Uterus (tissue), 3 donors: ENCODE measurements at regions not wholly inside any gene's neighbourhood (a gene's known extent, or its start where the extent isn't known, plus 50 kb on each side); places are given as distances from the start of the nearest gene placed in this dataset.

Source experiments
- DNase-seq, 2 donors: peaks; one replicate each; pipeline ENCODE4 v3.0.0-alpha.2; 2019 to 2020
- H3K27ac ChIP-seq, 2 donors: fragments of 200-600 bp; sonication (generic); 1 replicate in 1 of 2; 2 replicates in 1 of 2; pipeline ENCODE4 v1.5.1; 2016 to 2018
- H3K27me3 ChIP-seq, 2 donors: fragments of 200-600 bp; sonication (generic); one replicate each; pipeline ENCODE4 v1.5.1; 2018 to 2019; ENCODE audit warnings: control low read depth in 1 of 2
- H3K36me3 ChIP-seq, 2 donors: fragments of 200-600 bp; sonication (generic); one replicate each; pipeline ENCODE4 v1.5.1; 2019; ENCODE audit warnings: control low read depth in 1 of 2
- H3K4me1 ChIP-seq, 2 donors: fragments of 200-600 bp; sonication (generic); one replicate each; pipeline ENCODE4 v1.5.1; 2018 to 2019; ENCODE audit warnings: control low read depth in 1 of 2
- H3K4me3 ChIP-seq, 2 donors: fragments of 200-600 bp; sonication (generic); 1 replicate in 1 of 2; 2 replicates in 1 of 2; pipeline ENCODE4 v1.5.1; 2018 to 2019; ENCODE audit warnings: mild to moderate bottlenecking in 1 of 2
- H3K9me3 ChIP-seq, 2 donors: fragments of 200-600 bp; sonication (generic); one replicate each; pipeline ENCODE4 v1.5.1; 2019; ENCODE audit warnings: control low read depth in 1 of 2
- POLR2A ChIP-seq, 2 donors: fragments of 450-650 bp; IDR thresholded peaks; one replicate each; pipeline ENCODE4 v1.6.1; 2016; ENCODE audit warnings: antibody characterized with exemption in 2 of 2, mild to moderate bottlenecking in 1 of 2, moderate library complexity in 1 of 2
- intact Hi-C: fragments of 100-400 bp; cut with DNase I; formaldehyde crosslinking; loops from one replicate; pipeline ENCODE4 v1.15.1; 2023; ENCODE audit warnings: low total_unique reads
- TF ChIP-seq, protein P1 (sequence below), 4 experiments: fragments of 200-600 bp in 2 of 4; fragments of 450-650 bp in 2 of 4; sonication (generic) in 2 of 4; IDR thresholded peaks; one replicate each; pipeline ENCODE4 v1.5.1; 2016 to 2019; ENCODE audit warnings: antibody characterized with exemption in 4 of 4, mild to moderate bottlenecking in 2 of 4, moderate library complexity in 1 of 4
- donor health status: DM: yes; HTN: yes; CAD: no.

DNA sequence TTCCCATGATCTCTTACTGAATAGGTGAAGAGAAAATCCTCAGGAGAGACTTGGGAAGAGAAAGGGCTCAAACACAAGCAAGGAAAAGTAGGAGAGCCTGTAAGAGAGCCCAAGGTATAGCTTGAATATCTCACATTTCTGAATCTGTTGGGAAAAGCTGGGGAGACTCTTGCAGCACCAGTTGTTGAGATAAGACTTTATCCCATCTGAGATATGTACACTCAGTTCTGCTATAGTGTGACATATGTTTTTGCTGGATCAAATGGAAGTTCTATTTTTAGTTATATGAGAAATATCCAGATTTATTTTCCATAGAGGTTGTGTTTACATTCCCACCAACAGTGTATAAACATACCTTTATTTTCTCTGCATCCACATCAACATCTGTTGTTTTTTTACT, 246.1 kb downstream of the NDFIP2 start:
- no peak for DNase-seq
- intact Hi-C loops: no loop called here
- H3K36me3 ChIP-seq: no peaks in the 10 kb centered on the region
- H3K27me3 ChIP-seq: no peaks in the 10 kb centered on the region
- H3K4me1 ChIP-seq: no peaks in the 10 kb centered on the region
- no peaks in the 10 kb centered on the region for H3K9me3 ChIP-seq
- H3K27ac ChIP-seq: no peak overlapping the region
- no peak overlapping the region for H3K4me3 ChIP-seq
- TF ChIP-seq, protein P1, sequence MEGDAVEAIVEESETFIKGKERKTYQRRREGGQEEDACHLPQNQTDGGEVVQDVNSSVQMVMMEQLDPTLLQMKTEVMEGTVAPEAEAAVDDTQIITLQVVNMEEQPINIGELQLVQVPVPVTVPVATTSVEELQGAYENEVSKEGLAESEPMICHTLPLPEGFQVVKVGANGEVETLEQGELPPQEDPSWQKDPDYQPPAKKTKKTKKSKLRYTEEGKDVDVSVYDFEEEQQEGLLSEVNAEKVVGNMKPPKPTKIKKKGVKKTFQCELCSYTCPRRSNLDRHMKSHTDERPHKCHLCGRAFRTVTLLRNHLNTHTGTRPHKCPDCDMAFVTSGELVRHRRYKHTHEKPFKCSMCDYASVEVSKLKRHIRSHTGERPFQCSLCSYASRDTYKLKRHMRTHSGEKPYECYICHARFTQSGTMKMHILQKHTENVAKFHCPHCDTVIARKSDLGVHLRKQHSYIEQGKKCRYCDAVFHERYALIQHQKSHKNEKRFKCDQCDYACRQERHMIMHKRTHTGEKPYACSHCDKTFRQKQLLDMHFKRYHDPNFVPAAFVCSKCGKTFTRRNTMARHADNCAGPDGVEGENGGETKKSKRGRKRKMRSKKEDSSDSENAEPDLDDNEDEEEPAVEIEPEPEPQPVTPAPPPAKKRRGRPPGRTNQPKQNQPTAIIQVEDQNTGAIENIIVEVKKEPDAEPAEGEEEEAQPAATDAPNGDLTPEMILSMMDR (IDR thresholded peaks at IDR 0.05): no peak
- TF ChIP-seq POLR2A (IDR thresholded peaks at IDR 0.05): no peak

DNA sequence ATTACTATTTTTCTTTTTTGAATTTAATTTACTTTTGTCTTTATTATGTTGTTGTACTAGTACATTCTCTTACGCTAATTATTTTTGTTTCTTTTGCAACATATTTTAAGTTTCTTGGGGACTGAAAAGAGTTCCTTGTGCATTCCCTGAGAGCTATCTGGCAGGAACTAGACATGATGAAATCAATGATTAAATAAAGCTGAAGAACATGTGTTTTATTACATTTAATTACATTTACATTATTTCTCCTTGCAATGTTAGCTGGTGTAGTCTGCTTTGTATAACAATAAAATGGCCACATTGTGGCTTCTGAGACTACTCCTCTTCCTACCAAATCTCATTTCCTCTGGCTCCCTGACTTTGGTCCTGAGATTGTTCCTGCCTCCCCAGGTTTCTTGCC, 244.9 kb downstream of the NDFIP2 start:
- Histone ChIP-seq H3K27me3 (no peaks in the 10 kb centered on the region), H3K4me3 (no peak overlapping the region), H3K9me3 (no peaks in the 10 kb centered on the region), H3K27ac (no peak overlapping the region), H3K36me3 (no peaks in the 10 kb centered on the region), H3K4me1 (no peaks in the 10 kb centered on the region)
- DNase-seq: no peak
- intact Hi-C loops: no loop called here
- TF ChIP-seq POLR2A (IDR thresholded peaks at IDR 0.05): no peak

DNA sequence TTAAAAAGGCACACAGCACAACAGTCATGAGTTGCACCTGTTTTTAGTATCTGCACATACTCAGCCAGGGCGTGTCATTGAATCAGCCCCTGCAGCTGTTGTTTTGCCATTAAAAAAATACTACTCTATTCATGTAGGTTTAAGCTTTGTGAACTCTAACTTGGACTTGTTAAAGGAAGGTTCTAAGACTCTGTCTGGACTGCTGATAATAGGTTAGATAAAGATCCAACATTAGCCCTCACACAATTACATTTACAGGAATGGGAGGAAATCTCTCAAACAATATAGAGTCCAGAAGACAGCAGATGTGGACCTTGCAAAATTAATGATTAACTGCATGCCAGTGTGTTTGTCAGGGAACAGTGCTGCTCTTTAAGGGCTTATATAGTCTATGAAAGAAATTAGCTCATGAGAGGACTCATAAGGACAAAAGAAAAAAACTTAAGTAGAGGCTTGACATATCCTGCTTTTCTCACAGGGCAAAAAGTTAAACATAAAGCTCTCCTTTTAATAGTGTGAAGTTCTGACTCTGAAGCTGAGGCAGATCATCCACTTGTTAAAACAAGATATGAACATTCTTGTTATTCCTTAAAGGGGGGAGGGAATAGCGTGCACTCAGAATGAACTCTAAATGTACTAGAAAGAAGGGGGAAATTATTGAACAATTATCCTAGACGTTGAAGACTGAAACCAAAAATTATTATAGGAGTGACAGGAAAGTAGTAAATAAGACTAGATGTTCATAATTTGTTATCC, 243.6 kb downstream of the NDFIP2 start:
- H3K36me3 ChIP-seq: no peaks in the 10 kb centered on the region
- no peaks in the 10 kb centered on the region for H3K27me3 ChIP-seq
- H3K27ac ChIP-seq: no peak overlapping the region
- intact Hi-C loops: no loop called here
- H3K4me3 ChIP-seq: no peak overlapping the region
- no peaks in the 10 kb centered on the region for H3K4me1 ChIP-seq
- TF ChIP-seq, protein P1 (IDR thresholded peaks at IDR 0.05): no peak
- no peak for TF ChIP-seq POLR2A (IDR thresholded peaks at IDR 0.05)
- no peaks in the 10 kb centered on the region for H3K9me3 ChIP-seq
- DNase-seq: no peak

DNA sequence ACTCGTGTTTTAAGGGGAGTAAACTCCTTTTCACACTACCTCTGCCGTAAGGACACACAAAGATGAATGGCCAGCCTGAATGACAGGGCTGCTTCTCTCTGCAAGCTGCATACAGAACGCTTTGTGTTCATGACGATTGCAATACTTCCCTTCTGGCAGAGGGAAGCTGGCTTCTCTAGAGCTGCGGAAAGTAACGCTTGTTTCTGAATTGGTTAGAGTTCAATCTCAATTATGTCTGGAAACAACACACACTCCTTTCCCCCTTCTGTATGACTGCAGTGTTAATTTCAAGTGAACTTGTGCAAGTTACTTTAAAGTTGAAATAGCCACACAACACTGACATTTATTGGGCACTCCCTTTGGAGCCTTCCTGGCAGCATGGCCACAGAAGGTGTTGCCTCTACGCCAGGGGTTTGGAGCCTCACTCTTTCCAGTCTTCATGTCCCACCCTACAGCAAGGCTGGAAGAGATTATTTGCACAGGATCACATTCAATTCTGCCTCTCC, 242.6 kb downstream of the NDFIP2 start:
- TF ChIP-seq, protein P1 (IDR thresholded peaks at IDR 0.05): no peak
- no peak for TF ChIP-seq POLR2A (IDR thresholded peaks at IDR 0.05)
- no peak overlapping the region for H3K4me3 ChIP-seq
- no peaks in the 10 kb centered on the region for H3K4me1 ChIP-seq
- H3K36me3 ChIP-seq: no peaks in the 10 kb centered on the region
- no peaks in the 10 kb centered on the region for H3K9me3 ChIP-seq
- no peaks in the 10 kb centered on the region for H3K27me3 ChIP-seq
- H3K27ac ChIP-seq: no peak overlapping the region
- intact Hi-C loops: no loop called here
- DNase-seq: no peak

DNA sequence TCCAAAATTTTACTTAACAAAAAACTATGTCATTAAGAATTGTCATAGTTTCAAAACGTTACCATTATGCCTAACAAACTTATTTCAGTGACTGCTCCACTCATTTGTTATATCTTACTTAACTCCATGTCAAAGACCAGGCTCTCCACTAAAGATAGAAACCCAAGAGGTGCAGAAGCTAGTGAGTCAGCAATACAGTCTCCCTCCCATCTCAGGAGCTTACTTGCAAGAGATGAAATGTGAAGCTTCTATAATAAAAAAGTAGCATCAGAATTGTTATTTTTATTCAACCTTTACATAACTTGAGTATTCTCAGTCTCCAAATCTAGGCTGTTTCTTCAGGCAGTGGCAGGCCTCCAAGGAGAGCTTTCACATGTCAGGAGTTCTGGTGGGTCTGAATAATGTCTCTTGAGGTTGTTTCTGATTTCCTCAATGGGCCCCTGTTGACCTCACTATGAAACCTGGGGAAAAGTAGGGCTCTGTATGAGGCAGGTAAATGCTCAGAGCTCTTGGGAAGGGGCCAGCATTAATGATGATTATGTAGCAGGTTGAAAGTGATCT, 242.0 kb downstream of the NDFIP2 start:
- Histone ChIP-seq H3K36me3 (no peaks in the 10 kb centered on the region), H3K27me3 (no peaks in the 10 kb centered on the region), H3K4me3 (no peak overlapping the region), H3K9me3 (no peaks in the 10 kb centered on the region), H3K27ac (no peak overlapping the region), H3K4me1 (no peaks in the 10 kb centered on the region)
- DNase-seq: no peak
- TF ChIP-seq, protein P1 (IDR thresholded peaks at IDR 0.05): no peak
- no peak for TF ChIP-seq POLR2A (IDR thresholded peaks at IDR 0.05)
- intact Hi-C loops: no loop called here
